Activated T-helper 1 cell treated with anti-CD3 and anti-CD28 coated beads, Interleukin-12 subunit alpha, Interleukin-12 subunit beta, Interleukin-2, Interleukin-4 antibody, amounts not matched to agents 30 ng/mL and 10 ng/mL and 1 ng/mL, durations not matched to agents 14 hours and 24 hours and 36 hours (primary cell): ENCODE measurements at regions not wholly inside any gene's neighbourhood (a gene's known extent, or its start where the extent isn't known, plus 50 kb on each side); places are given as distances from the start of the nearest gene placed in this dataset.

ENCODE experiments used
- DNase-seq: peaks from one replicate; pipeline ENCODE4 v3.0.0; 2021; ENCODE audit warnings: low spot score
- H3K27ac Mint-ChIP-seq: one replicate; pipeline ENCODE4 v1.8.0; 2021; ENCODE audit warnings: mild to moderate bottlenecking, mixed read lengths
- H3K27me3 Mint-ChIP-seq: one replicate; pipeline ENCODE4 v1.8.0; 2022; ENCODE audit warnings: mild to moderate bottlenecking, moderate library complexity, mixed read lengths; ENCODE audit not compliant: insufficient read depth
- H3K36me3 Mint-ChIP-seq: one replicate; pipeline ENCODE4 v1.8.0; 2021; ENCODE audit warnings: low read depth, mixed read lengths
- H3K4me1 Mint-ChIP-seq: one replicate; pipeline ENCODE4 v1.8.0; 2021; ENCODE audit warnings: low read depth, mixed read lengths
- H3K4me3 Mint-ChIP-seq: one replicate; pipeline ENCODE4 v1.8.0; 2021; ENCODE audit warnings: mild to moderate bottlenecking, moderate library complexity, mixed read lengths
- H3K9me3 Mint-ChIP-seq: one replicate; pipeline ENCODE4 v1.8.0; 2021; ENCODE audit warnings: mixed read lengths
- intact Hi-C: fragments of 100-400 bp; cut with micrococcal nuclease; formaldehyde crosslinking; loops from one replicate; pipeline ENCODE4 v1.15.1; 2024

DNA sequence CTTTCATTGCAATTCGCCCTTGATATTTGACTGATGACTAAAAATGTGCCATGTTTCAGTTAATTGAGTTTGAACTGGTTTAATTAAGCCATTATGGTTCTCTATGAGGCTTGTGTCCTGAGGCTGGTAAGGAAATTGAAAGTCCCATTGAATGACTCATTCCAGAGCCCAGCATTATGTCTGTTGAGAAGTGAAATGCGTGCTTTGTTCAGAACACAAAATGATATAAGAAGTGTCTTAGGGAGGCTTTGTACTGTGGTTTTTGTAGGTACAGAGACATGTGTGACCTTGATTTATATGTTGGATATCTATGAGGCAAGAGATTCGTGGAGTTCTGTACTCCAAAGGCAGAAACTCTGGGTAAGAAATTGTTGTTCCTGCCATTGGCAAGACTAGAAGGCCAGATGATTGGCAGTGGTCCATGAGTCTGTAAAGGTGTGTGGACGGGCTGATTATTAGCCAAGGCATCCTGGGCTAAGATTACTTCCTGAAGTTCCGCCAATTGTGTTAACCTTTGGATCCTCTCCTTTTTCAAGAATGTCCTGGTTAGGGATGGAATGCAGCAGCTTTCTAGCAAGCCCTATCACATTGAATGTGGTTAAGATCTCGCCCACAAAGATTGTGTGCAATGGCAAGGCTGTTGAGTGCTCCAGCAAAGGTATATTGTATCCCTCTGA is 103.7 kb downstream of the NPIPB5 start:
- Mint-ChIP-seq H3K9me3 (peaks cover 6% of the 10 kb centered on the region), H3K27ac (no peak overlapping the region), H3K36me3 (no peaks in the 10 kb centered on the region), H3K27me3 (peaks cover 3% of the 10 kb centered on the region), H3K4me3 (no peak overlapping the region), H3K4me1 (no peaks in the 10 kb centered on the region)
- no peak for DNase-seq
- intact Hi-C loops: no loop called here

DNA sequence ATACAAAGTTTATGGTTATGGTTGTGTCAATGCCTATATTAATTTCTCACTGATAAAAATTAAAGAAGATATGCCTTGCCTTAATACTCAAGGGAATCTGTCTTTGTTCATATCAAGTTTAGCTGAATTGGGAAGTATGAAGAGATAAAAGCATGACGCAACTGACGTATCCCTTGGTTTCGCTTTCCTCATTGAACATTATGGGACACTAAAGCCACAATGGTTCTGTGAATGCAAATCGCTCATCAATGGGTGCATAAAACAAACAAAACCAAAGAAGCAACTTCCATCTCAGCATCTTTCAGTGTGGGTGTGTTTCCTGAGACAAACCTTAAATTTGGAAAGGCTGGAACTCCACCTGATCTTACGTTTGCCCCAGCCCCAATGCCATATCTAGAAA is 108.2 kb downstream of the NPIPB5 start:
- Mint-ChIP-seq H3K27ac (no peak overlapping the region), H3K9me3 (peaks cover 5% of the 10 kb centered on the region), H3K4me1 (no peaks in the 10 kb centered on the region), H3K36me3 (no peaks in the 10 kb centered on the region), H3K27me3 (peaks cover 3% of the 10 kb centered on the region), H3K4me3 (no peak overlapping the region)
- intact Hi-C loops: no loop called here
- no peak for DNase-seq

- no peak overlapping the region for H3K4me3 Mint-ChIP-seq
- H3K27me3 Mint-ChIP-seq: peaks cover 3% of the 10 kb centered on the region
- H3K36me3 Mint-ChIP-seq: no peaks in the 10 kb centered on the region
- H3K4me1 Mint-ChIP-seq: no peaks in the 10 kb centered on the region
- DNase-seq: no peak
- H3K9me3 Mint-ChIP-seq: no peaks in the 10 kb centered on the region
- intact Hi-C loops: no loop called here
- H3K27ac Mint-ChIP-seq: no peak overlapping the region
Observed at GRCh38 chr16:22621586-22622155, 111.0 kb downstream of the NPIPB5 start.

DNA sequence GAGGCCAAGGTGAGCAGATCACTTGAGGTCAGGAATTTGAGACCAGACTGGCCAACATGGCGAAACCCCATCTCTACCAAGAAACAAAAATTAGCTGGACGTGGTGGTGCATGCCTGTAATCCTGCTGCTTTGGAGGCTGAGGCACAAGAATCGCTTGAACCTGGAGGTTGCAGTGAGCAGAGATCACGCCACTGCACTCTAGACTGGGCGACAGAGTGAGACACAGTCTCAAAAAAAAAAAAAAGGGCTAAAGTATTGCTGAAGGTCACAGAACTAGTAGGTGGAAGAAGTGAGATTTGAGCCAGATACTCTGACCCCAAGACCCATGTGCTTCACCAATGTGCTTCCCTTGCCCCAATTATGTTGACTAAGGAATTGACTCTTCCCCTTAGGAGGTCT is 112.0 kb downstream of the NPIPB5 start:
- no peaks in the 10 kb centered on the region for H3K9me3 Mint-ChIP-seq
- H3K27me3 Mint-ChIP-seq: peaks cover 3% of the 10 kb centered on the region
- DNase-seq: no peak

GRCh38 chr16:22623351-22623781 is 112.7 kb downstream of the NPIPB5 start:
- no peak for DNase-seq
- Mint-ChIP-seq H3K4me1 (no peaks in the 10 kb centered on the region), H3K4me3 (no peak overlapping the region)

More for the DNA sequence above, 112.0 kb downstream of the NPIPB5 start:
- Mint-ChIP-seq H3K4me1 (no peaks in the 10 kb centered on the region), H3K4me3 (no peak overlapping the region), H3K36me3 (no peaks in the 10 kb centered on the region), H3K27ac (no peak overlapping the region)
- intact Hi-C loops: no loop called here

DNA sequence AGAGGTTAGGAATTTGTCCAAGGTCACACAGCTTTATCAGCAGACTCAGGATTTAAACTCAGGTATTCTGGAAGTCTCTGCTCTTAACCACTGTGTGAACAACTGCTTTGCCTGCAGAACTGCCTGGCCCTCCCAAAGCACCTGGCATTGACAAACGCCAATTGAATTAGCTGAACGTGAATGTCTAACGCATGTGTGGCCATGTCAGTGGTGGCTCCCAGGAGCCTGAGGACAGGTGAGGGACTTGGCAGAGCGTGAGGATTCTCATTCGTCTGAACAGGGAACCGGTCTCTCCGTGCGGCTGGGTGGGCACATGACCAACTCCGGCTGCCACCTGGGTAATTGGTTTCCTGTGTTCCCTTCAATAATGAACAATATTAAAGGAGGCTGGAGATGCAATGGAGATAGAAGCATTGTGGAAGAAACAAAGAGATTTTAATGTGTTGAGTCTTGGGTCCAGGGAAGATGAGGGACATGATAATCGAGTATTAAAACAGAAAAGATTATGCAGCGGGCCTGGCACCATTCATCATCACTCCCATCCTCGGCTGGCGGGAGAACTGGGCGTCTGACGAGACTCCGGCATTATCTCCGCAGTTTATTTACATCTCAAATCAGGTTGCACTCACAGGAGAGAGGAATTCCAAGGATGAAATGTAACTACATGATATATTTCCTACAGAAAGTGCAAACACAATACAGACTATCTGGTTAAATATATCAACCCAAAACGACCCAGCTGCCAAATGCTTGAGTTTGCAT is 113.5 kb downstream of the NPIPB5 start:
- Mint-ChIP-seq H3K9me3 (no peaks in the 10 kb centered on the region), H3K27me3 (no peaks in the 10 kb centered on the region), H3K36me3 (no peaks in the 10 kb centered on the region), H3K4me3 (no peak overlapping the region), H3K27ac (no peak overlapping the region), H3K4me1 (no peaks in the 10 kb centered on the region)
- intact Hi-C loops: no loop called here
- no peak for DNase-seq

More at GRCh38 chr16:22623351-22623781, 112.7 kb downstream of the NPIPB5 start:
- intact Hi-C loops: no loop called here
- Mint-ChIP-seq H3K36me3 (no peaks in the 10 kb centered on the region), H3K9me3 (no peaks in the 10 kb centered on the region), H3K27me3 (no peaks in the 10 kb centered on the region), H3K27ac (no peak overlapping the region)

DNA sequence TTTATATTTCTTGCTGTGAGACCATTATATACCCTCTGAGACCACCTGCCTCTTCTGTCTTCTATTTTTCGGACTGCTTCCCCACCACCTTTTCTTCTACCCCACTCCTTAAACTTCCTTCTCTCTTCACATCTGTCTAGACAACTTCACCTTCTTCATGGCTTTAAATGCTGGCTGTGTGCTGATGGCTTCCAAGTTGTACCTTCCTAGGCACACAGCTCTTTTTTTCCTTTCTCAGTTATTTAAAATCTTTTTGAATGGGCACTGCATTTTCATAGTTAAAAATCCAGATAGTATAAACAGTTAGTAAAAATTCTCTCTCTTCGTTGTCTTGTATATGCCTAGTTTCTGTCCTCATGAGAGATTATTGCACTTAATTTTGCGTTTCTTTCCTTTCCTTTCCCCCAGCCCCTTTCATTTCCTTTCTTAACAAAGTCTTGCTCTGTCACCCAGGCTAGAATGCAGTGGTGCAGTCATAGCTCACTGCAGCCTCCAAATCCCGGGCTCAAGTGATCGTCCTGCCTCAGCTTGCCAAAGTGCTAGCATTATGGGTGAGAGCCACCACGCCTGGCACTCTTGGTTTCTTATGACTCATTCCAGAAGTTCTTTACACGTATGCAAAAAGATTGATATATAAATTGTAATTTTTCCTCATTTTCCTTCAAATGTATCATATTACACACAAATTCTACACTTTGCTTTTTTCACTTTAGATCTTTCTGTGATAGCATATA is 114.3 kb downstream of the NPIPB5 start:
- Mint-ChIP-seq H3K27me3 (no peaks in the 10 kb centered on the region), H3K4me3 (no peak overlapping the region), H3K36me3 (no peaks in the 10 kb centered on the region), H3K4me1 (no peaks in the 10 kb centered on the region), H3K9me3 (no peaks in the 10 kb centered on the region), H3K27ac (no peak overlapping the region)
- intact Hi-C loops: no loop called here
- no peak for DNase-seq

DNA sequence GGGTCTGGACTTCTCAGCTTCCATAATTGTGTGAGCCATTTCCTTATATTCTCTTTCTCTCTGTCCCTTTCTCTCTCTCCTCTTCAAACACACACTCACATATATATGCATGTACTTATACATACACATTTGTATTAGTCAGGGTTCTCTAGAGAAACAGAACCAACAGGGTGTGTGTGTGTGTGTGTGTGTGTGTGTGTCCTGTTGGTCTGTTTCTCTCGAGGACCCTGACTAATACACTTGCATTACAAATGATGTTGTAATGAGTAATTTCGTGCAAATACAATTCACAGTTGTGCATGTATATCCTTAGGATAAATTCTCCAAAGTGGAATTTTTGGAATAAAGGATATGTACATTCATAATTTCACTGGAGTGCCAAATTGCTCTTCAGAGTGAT is 115.3 kb downstream of the NPIPB5 start:
- Mint-ChIP-seq H3K9me3 (no peaks in the 10 kb centered on the region), H3K27ac (no peak overlapping the region), H3K4me1 (no peaks in the 10 kb centered on the region), H3K4me3 (no peak overlapping the region), H3K27me3 (no peaks in the 10 kb centered on the region), H3K36me3 (no peaks in the 10 kb centered on the region)
- intact Hi-C loops: no loop called here
- DNase-seq: no peak

DNA sequence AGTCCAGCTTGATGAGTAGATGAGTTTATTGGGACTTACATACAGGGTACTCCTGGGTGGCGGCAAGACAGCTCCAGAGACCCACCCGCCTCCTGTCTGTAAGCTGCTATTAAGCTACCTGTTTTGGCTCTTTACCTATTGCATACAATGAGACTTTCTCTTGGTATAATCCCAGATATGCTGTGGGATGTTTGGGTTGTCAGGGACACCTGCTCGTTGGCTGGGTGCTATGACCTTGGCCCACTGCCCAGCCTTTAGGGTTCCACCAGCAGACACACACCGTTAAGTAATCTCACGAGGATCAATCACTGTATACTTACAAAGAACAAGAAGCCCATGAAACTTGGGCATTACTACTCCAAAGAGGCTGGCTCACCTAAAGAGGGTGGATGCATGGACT is 116.4 kb downstream of the NPIPB5 start:
- intact Hi-C loops: no loop called here

DNA sequence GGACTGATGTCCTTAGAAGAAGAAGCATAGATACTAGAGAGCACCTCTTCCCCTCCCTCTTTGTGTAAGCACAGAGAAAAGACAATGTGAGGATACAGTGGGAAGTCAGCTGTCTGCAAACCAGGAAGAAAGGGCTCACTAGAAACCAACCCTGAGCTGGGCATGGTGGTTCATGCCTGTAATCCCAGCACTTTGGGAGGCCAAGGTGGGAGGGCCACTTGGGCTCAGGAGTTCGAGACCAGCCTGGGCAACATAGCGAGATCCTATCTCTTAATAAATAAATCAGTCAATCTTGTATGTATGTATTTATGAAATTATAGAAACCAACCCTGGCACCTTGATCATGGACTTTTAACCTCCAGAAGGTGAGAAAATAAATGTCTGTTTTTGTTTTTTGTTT is 118.3 kb downstream of the NPIPB5 start:
- intact Hi-C loops: no loop called here
- H3K27me3 Mint-ChIP-seq: peaks cover 3% of the 10 kb centered on the region
- H3K9me3 Mint-ChIP-seq: no peaks in the 10 kb centered on the region
- H3K4me1 Mint-ChIP-seq: no peaks in the 10 kb centered on the region
- no peak overlapping the region for H3K4me3 Mint-ChIP-seq
- H3K36me3 Mint-ChIP-seq: no peaks in the 10 kb centered on the region
- no peak for DNase-seq
- H3K27ac Mint-ChIP-seq: no peak overlapping the region

More for the DNA sequence above, 116.4 kb downstream of the NPIPB5 start:
- no peaks in the 10 kb centered on the region for H3K36me3 Mint-ChIP-seq
- no peak overlapping the region for H3K4me3 Mint-ChIP-seq
- H3K27me3 Mint-ChIP-seq: no peaks in the 10 kb centered on the region
- H3K9me3 Mint-ChIP-seq: no peaks in the 10 kb centered on the region
- no peak for DNase-seq
- no peak overlapping the region for H3K27ac Mint-ChIP-seq
- no peaks in the 10 kb centered on the region for H3K4me1 Mint-ChIP-seq

DNA sequence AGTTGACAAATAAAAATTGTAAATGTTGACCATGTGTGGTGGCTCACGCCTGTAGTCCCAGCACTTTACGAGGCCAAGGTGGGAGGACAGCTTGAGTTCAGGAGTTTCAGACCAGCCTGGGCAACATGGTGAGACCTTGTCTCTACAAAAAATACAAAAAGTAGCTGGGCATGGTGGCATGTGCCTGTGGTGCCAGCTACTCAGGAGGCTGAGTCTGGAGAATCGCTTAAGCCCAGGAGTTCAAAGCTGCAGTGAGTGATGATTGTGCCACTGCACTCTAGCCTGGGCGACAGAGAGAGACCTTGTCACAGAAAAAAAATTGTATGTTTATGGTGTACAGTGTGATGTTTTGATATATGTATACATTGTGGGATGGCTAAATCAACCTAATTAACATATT is 119.6 kb downstream of the NPIPB5 start:
- intact Hi-C loops: no loop called here
- Mint-ChIP-seq H3K4me1 (no peaks in the 10 kb centered on the region), H3K27me3 (peaks cover 3% of the 10 kb centered on the region), H3K27ac (no peak overlapping the region), H3K9me3 (no peaks in the 10 kb centered on the region), H3K36me3 (no peaks in the 10 kb centered on the region), H3K4me3 (no peak overlapping the region)
- no peak for DNase-seq

DNA sequence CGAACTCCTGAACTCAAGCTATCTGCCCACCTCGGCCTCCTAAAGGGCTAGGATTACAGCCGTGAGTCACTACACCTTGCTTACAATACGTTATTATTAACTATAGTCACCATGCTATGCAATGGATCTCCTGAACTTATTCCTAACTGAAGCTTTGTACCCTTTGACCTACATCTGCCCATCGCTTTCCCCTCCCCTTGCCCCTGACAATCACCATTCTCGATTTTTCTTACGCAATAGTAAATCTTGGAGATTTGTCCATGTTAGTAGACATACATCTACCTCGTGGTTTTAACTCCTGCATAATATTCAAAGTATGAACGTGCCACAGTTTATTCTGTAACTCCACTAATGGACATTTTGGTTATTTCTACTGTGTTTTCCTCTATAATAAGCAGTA is 120.6 kb downstream of the NPIPB5 start:
- Mint-ChIP-seq H3K4me1 (no peaks in the 10 kb centered on the region), H3K27ac (no peak overlapping the region), H3K36me3 (no peaks in the 10 kb centered on the region), H3K4me3 (no peak overlapping the region), H3K9me3 (no peaks in the 10 kb centered on the region), H3K27me3 (peaks cover 3% of the 10 kb centered on the region)
- no peak for DNase-seq
- intact Hi-C loops: no loop called here

- no peak for DNase-seq
- Mint-ChIP-seq H3K4me3 (no peak overlapping the region), H3K27me3 (peaks cover 3% of the 10 kb centered on the region), H3K9me3 (no peaks in the 10 kb centered on the region), H3K4me1 (no peaks in the 10 kb centered on the region), H3K36me3 (no peaks in the 10 kb centered on the region), H3K27ac (no peak overlapping the region)
- intact Hi-C loops: no loop called here
Observed at GRCh38 chr16:22632606-22633005, 121.9 kb downstream of the NPIPB5 start.
